Ishikawa (cell line): ENCODE measurements at regions not wholly inside any gene's neighbourhood (a gene's known extent, or its start where the extent isn't known, plus 50 kb on each side); places are given as distances from the start of the nearest gene placed in this dataset.

Source experiments
- CEBPB ChIP-seq: IDR thresholded peaks from 2 replicates; pipeline ENCODE4 v1.6.1; 2012
- CREB1 ChIP-seq: IDR thresholded peaks from 2 replicates; pipeline ENCODE4 v1.6.1; 2012; ENCODE audit warnings: low read depth
- EGR1 ChIP-seq: IDR thresholded peaks from 2 replicates; pipeline ENCODE4 v1.6.1; 2012
- EP300 ChIP-seq: IDR thresholded peaks from 2 replicates; pipeline ENCODE4 v1.6.1; 2012; ENCODE audit warnings: borderline replicate concordance
- FOXM1 ChIP-seq: IDR thresholded peaks from 2 replicates; pipeline ENCODE4 v1.6.1; 2012; ENCODE audit warnings: low read depth, borderline replicate concordance
- NFIC ChIP-seq: IDR thresholded peaks from 2 replicates; pipeline ENCODE4 v1.6.1; 2012
- RAD21 ChIP-seq: IDR thresholded peaks from 2 replicates; pipeline ENCODE4 v1.6.1; 2012; ENCODE audit warnings: low read depth
- TAF1 ChIP-seq: IDR thresholded peaks from 2 replicates; pipeline ENCODE4 v1.6.1; 2012; ENCODE audit warnings: low read depth, mild to moderate bottlenecking
- TCF12 ChIP-seq: IDR thresholded peaks from 2 replicates; pipeline ENCODE4 v1.6.1; 2012; ENCODE audit warnings: low read depth
- TEAD4 ChIP-seq: IDR thresholded peaks from 2 replicates; pipeline ENCODE4 v1.6.1; 2012
- USF1 ChIP-seq: IDR thresholded peaks from 2 replicates; pipeline ENCODE4 v1.6.1; 2012
- YY1 ChIP-seq: IDR thresholded peaks from 2 replicates; pipeline ENCODE4 v1.6.1; 2012; ENCODE audit warnings: low read depth
- ZBTB7A ChIP-seq: IDR thresholded peaks from 2 replicates; pipeline ENCODE4 v1.6.1; 2012; ENCODE audit warnings: low read depth
- TF ChIP-seq, protein P1 (sequence below): IDR thresholded peaks from 2 replicates; pipeline ENCODE4 v1.6.1; 2012; ENCODE audit warnings: low read depth, mild to moderate bottlenecking
- TF ChIP-seq, protein P2 (sequence below): IDR thresholded peaks from 2 replicates; pipeline ENCODE4 v1.6.1; 2012

DNA sequence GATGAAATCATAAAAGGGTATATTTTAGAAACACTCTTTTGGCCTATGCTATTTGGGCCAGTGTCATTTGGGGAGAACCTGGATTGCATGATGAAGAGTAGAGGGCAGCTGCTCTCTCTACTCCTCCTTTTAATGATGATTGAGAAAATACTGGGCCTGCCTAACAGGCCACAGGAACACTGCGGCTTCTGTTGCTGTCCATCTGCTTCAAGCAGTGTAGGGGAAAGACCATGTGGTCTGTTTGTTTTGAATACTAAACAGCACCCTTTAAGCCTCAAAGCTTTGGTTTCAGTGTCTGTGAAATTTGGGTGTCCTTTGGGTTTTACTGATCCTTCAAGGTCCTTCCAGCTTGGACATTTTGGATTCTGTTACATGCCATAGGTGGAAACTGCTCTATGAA is 78.0 kb downstream of the TTC6 start:
- TF ChIP-seq, protein P1, sequence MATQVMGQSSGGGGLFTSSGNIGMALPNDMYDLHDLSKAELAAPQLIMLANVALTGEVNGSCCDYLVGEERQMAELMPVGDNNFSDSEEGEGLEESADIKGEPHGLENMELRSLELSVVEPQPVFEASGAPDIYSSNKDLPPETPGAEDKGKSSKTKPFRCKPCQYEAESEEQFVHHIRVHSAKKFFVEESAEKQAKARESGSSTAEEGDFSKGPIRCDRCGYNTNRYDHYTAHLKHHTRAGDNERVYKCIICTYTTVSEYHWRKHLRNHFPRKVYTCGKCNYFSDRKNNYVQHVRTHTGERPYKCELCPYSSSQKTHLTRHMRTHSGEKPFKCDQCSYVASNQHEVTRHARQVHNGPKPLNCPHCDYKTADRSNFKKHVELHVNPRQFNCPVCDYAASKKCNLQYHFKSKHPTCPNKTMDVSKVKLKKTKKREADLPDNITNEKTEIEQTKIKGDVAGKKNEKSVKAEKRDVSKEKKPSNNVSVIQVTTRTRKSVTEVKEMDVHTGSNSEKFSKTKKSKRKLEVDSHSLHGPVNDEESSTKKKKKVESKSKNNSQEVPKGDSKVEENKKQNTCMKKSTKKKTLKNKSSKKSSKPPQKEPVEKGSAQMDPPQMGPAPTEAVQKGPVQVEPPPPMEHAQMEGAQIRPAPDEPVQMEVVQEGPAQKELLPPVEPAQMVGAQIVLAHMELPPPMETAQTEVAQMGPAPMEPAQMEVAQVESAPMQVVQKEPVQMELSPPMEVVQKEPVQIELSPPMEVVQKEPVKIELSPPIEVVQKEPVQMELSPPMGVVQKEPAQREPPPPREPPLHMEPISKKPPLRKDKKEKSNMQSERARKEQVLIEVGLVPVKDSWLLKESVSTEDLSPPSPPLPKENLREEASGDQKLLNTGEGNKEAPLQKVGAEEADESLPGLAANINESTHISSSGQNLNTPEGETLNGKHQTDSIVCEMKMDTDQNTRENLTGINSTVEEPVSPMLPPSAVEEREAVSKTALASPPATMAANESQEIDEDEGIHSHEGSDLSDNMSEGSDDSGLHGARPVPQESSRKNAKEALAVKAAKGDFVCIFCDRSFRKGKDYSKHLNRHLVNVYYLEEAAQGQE: no peak
- TF ChIP-seq NFIC: no peak
- no peak for TF ChIP-seq TAF1
- TF ChIP-seq TCF12: no peak
- no peak for TF ChIP-seq USF1
- TF ChIP-seq EGR1: no peak
- no peak for TF ChIP-seq CREB1
- TF ChIP-seq ZBTB7A: no peak
- no peak for TF ChIP-seq EP300
- TF ChIP-seq RAD21: no peak
- TF ChIP-seq CEBPB: no peak
- no peak for TF ChIP-seq TEAD4
- no peak for TF ChIP-seq YY1
- no peak for TF ChIP-seq FOXM1
- TF ChIP-seq, protein P2, sequence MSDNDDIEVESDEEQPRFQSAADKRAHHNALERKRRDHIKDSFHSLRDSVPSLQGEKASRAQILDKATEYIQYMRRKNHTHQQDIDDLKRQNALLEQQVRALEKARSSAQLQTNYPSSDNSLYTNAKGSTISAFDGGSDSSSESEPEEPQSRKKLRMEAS: no peak

- TF ChIP-seq NFIC (no peak), ZBTB7A (no peak)
These were observed 83.5 kb downstream of the TTC6 start for GRCh38 chr14:37678916-37679315.

- TF ChIP-seq NFIC (no peak), TEAD4 (no peak), EGR1 (no peak), ZBTB7A (no peak), CREB1 (no peak)
These were observed 86.1 kb downstream of the TTC6 start for GRCh38 chr14:37681486-37681885.

GRCh38 chr14:37695866-37696265 is 100.4 kb downstream of the TTC6 start:
- TF ChIP-seq ZBTB7A (no peak), USF1 (no peak), TEAD4 (no peak), EGR1 (no peak)

- TF ChIP-seq USF1 (no peak), RAD21 (no peak), ZBTB7A (no peak), TEAD4 (no peak), CEBPB (no peak), CREB1 (no peak), EP300 (no peak), FOXM1 (no peak), TAF1 (no peak), NFIC (no peak), TCF12 (no peak), YY1 (no peak), EGR1 (no peak)
- TF ChIP-seq, protein P2: no peak
- TF ChIP-seq, protein P1: no peak
These were observed 102.2 kb downstream of the TTC6 start for GRCh38 chr14:37697489-37698121.
